GM23338 (cell line): ENCODE measurements at regions not wholly inside any gene's neighbourhood (a gene's known extent, or its start where the extent isn't known, plus 50 kb on each side); places are given as distances from the start of the nearest gene placed in this dataset.

Experiments
- ATAC-seq: fragments of 200-7000 bp; cut with Tn5 transposase; 3 replicates; pipeline ENCODE4 v1.9.1; 2020
- DNase-seq: peaks from one replicate; pipeline ENCODE4 v3.0.0-alpha.2; 2015; ENCODE audit warnings: low spot score
- H2AFZ ChIP-seq: fragments of 200-600 bp; sonication (generic); 2 replicates; pipeline ENCODE4 v1.8.0; 2016; ENCODE audit warnings: antibody characterized with exemption, mild to moderate bottlenecking, moderate library complexity
- H3F3A ChIP-seq: fragments of 200-600 bp; sonication (generic); replicated peaks from 2 replicates; pipeline ENCODE4 v1.8.0; 2017; ENCODE audit warnings: antibody characterized with exemption, mixed run types, low read depth
- H3K27ac ChIP-seq: fragments of 200-600 bp; sonication (generic); 2 replicates; pipeline ENCODE4 v1.6.1; 2016; ENCODE audit warnings: low read depth
- H3K27me3 ChIP-seq: fragments of 200-600 bp; sonication (generic); 2 replicates; pipeline ENCODE4 v1.8.0; 2016; ENCODE audit warnings: mild to moderate bottlenecking, mixed run types, moderate library complexity; ENCODE audit not compliant: insufficient read depth
- H3K36me3 ChIP-seq: fragments of 200-600 bp; sonication (generic); 2 replicates; pipeline ENCODE4 v1.8.0; 2016; ENCODE audit warnings: mild to moderate bottlenecking; ENCODE audit not compliant: insufficient read depth
- H3K4me1 ChIP-seq: fragments of 200-600 bp; sonication (generic); 2 replicates; pipeline ENCODE4 v1.8.0; 2016; ENCODE audit warnings: mild to moderate bottlenecking, moderate library complexity; ENCODE audit not compliant: insufficient read depth
- H3K4me2 ChIP-seq: fragments of 200-600 bp; sonication (generic); 2 replicates; pipeline ENCODE4 v1.7.1; 2017; ENCODE audit warnings: mixed run types
- H3K4me3 ChIP-seq: fragments of 200-600 bp; sonication (generic); 2 replicates; pipeline ENCODE4 v1.6.1; 2016; ENCODE audit warnings: mixed run types
- H3K79me2 ChIP-seq: fragments of 200-600 bp; sonication (generic); replicated peaks from 2 replicates; pipeline ENCODE4 v1.8.0; 2017; ENCODE audit warnings: mild to moderate bottlenecking; ENCODE audit not compliant: insufficient read depth
- H3K9me2 ChIP-seq: fragments of 200-600 bp; sonication (generic); 2 replicates; pipeline ENCODE4 v1.8.0; 2017; ENCODE audit not compliant: insufficient read depth
- H4K20me1 ChIP-seq: fragments of 200-600 bp; sonication (generic); replicated peaks from 2 replicates; pipeline ENCODE4 v1.8.0; 2017; ENCODE audit warnings: mild to moderate bottlenecking; ENCODE audit not compliant: insufficient read depth
- H3K27ac Mint-ChIP-seq: 2 replicates; pipeline ENCODE4 v1.8.0; 2020; ENCODE audit warnings: inconsistent platforms, mild to moderate bottlenecking, moderate library complexity, mixed read lengths
- H3K27me3 Mint-ChIP-seq: 3 replicates; pipeline ENCODE4 v1.8.0; 2022; ENCODE audit warnings: low read depth, mild to moderate bottlenecking, moderate library complexity, mixed read lengths, inconsistent platforms; ENCODE audit not compliant: insufficient read depth, poor library complexity
- H3K36me3 Mint-ChIP-seq: 3 replicates; pipeline ENCODE4 v1.8.0; 2021; ENCODE audit warnings: low read depth, mild to moderate bottlenecking, inconsistent platforms, moderate library complexity, mixed read lengths
- H3K4me1 Mint-ChIP-seq: 3 replicates; pipeline ENCODE4 v1.8.0; 2020; ENCODE audit warnings: mild to moderate bottlenecking, inconsistent platforms, mixed read lengths
- H3K4me3 Mint-ChIP-seq: 3 replicates; pipeline ENCODE4 v1.8.0; 2021; ENCODE audit warnings: moderate library complexity, mild to moderate bottlenecking, inconsistent platforms, mixed read lengths
- H3K9me3 Mint-ChIP-seq: 3 replicates; pipeline ENCODE4 v1.8.0; 2020; ENCODE audit warnings: moderate library complexity, mild to moderate bottlenecking, inconsistent platforms, mixed read lengths
- CREB1 ChIP-seq: fragments of 250-450 bp; sonication (Bioruptor Pico); IDR thresholded peaks from 2 replicates; pipeline ENCODE4 v1.5.0; 2020; ENCODE audit warnings: low read depth, mild to moderate bottlenecking, moderate library complexity
- EZH2 ChIP-seq: fragments of 200-600 bp; sonication (generic); IDR thresholded peaks from one replicate; pipeline ENCODE4 v1.8.0; 2017; ENCODE audit warnings: antibody characterized with exemption, mild to moderate bottlenecking, low read depth; ENCODE audit not compliant: unreplicated experiment
- EZH2phosphoT487 ChIP-seq: fragments of 200-600 bp; sonication (generic); IDR thresholded peaks from one replicate; pipeline ENCODE4 v1.8.1; 2018; ENCODE audit warnings: antibody characterized with exemption; ENCODE audit not compliant: unreplicated experiment
- JUNB ChIP-seq: IDR thresholded peaks from one replicate; pipeline ENCODE4 v1.6.1; 2016; ENCODE audit warnings: antibody characterized with exemption; ENCODE audit not compliant: unreplicated experiment
- NANOG ChIP-seq: IDR thresholded peaks from 2 replicates; pipeline ENCODE4 v1.6.1; 2016; ENCODE audit warnings: antibody characterized with exemption, borderline replicate concordance
- POLR2AphosphoS5 ChIP-seq: IDR thresholded peaks from 2 replicates; pipeline ENCODE4 v1.6.1; 2016; ENCODE audit warnings: antibody characterized with exemption, low read depth
- STAT1 ChIP-seq: IDR thresholded peaks from one replicate; pipeline ENCODE4 v1.6.1; 2016; ENCODE audit warnings: antibody characterized with exemption; ENCODE audit not compliant: unreplicated experiment
- ZNF114 ChIP-seq: fragments of 250-450 bp; sonication (Bioruptor Pico); IDR thresholded peaks from 2 replicates; pipeline ENCODE4 v1.5.0; 2020; ENCODE audit warnings: mild to moderate bottlenecking, moderate library complexity
- ZNF331 ChIP-seq: fragments of 250-450 bp; sonication (Bioruptor Pico); IDR thresholded peaks from 2 replicates; pipeline ENCODE4 v1.5.0; 2020; ENCODE audit warnings: low read depth, mild to moderate bottlenecking, moderate library complexity
- TF ChIP-seq, protein P1 (sequence below): IDR thresholded peaks from 2 replicates; pipeline ENCODE4 v1.6.1; 2016; ENCODE audit warnings: antibody characterized with exemption
- TF ChIP-seq, protein P2 (sequence below): IDR thresholded peaks from one replicate; pipeline ENCODE4 v1.6.1; 2018; ENCODE audit warnings: antibody characterized with exemption; ENCODE audit not compliant: unreplicated experiment
- TF ChIP-seq, protein P3 (sequence below): fragments of 250-450 bp; sonication (Bioruptor Pico); IDR thresholded peaks from 2 replicates; pipeline ENCODE4 v1.5.0; 2020; ENCODE audit warnings: mild to moderate bottlenecking, moderate library complexity

GRCh38 chr18:71523483-71524435 lies 1020.4 kb downstream of the CBLN2 start (continued):
- TF ChIP-seq CREB1 (CRISPR knock-in tag) (no peak), ZNF114 (CRISPR knock-in tag) (no peak), POLR2AphosphoS5 (no peak), EZH2phosphoT487 (no peak)

- peaks cover 73% of the 10 kb centered on the region for H3K9me3 Mint-ChIP-seq
- H3K27me3 ChIP-seq = no peaks in the 10 kb centered on the region
- no peak for TF ChIP-seq EZH2phosphoT487
- TF ChIP-seq STAT1 = no peak
- TF ChIP-seq POLR2AphosphoS5 = no peak
- no peak for TF ChIP-seq EZH2
- TF ChIP-seq ZNF331 (CRISPR knock-in tag) = no peak
- TF ChIP-seq ZNF114 (CRISPR knock-in tag) = no peak
- TF ChIP-seq, protein P1, sequence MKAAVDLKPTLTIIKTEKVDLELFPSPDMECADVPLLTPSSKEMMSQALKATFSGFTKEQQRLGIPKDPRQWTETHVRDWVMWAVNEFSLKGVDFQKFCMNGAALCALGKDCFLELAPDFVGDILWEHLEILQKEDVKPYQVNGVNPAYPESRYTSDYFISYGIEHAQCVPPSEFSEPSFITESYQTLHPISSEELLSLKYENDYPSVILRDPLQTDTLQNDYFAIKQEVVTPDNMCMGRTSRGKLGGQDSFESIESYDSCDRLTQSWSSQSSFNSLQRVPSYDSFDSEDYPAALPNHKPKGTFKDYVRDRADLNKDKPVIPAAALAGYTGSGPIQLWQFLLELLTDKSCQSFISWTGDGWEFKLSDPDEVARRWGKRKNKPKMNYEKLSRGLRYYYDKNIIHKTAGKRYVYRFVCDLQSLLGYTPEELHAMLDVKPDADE = no peak
- no peak for TF ChIP-seq NANOG
- TF ChIP-seq, protein P2, sequence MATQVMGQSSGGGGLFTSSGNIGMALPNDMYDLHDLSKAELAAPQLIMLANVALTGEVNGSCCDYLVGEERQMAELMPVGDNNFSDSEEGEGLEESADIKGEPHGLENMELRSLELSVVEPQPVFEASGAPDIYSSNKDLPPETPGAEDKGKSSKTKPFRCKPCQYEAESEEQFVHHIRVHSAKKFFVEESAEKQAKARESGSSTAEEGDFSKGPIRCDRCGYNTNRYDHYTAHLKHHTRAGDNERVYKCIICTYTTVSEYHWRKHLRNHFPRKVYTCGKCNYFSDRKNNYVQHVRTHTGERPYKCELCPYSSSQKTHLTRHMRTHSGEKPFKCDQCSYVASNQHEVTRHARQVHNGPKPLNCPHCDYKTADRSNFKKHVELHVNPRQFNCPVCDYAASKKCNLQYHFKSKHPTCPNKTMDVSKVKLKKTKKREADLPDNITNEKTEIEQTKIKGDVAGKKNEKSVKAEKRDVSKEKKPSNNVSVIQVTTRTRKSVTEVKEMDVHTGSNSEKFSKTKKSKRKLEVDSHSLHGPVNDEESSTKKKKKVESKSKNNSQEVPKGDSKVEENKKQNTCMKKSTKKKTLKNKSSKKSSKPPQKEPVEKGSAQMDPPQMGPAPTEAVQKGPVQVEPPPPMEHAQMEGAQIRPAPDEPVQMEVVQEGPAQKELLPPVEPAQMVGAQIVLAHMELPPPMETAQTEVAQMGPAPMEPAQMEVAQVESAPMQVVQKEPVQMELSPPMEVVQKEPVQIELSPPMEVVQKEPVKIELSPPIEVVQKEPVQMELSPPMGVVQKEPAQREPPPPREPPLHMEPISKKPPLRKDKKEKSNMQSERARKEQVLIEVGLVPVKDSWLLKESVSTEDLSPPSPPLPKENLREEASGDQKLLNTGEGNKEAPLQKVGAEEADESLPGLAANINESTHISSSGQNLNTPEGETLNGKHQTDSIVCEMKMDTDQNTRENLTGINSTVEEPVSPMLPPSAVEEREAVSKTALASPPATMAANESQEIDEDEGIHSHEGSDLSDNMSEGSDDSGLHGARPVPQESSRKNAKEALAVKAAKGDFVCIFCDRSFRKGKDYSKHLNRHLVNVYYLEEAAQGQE = no peak
- TF ChIP-seq JUNB = no peak
- no peak for TF ChIP-seq CREB1 (CRISPR knock-in tag)
- TF ChIP-seq, protein P3, sequence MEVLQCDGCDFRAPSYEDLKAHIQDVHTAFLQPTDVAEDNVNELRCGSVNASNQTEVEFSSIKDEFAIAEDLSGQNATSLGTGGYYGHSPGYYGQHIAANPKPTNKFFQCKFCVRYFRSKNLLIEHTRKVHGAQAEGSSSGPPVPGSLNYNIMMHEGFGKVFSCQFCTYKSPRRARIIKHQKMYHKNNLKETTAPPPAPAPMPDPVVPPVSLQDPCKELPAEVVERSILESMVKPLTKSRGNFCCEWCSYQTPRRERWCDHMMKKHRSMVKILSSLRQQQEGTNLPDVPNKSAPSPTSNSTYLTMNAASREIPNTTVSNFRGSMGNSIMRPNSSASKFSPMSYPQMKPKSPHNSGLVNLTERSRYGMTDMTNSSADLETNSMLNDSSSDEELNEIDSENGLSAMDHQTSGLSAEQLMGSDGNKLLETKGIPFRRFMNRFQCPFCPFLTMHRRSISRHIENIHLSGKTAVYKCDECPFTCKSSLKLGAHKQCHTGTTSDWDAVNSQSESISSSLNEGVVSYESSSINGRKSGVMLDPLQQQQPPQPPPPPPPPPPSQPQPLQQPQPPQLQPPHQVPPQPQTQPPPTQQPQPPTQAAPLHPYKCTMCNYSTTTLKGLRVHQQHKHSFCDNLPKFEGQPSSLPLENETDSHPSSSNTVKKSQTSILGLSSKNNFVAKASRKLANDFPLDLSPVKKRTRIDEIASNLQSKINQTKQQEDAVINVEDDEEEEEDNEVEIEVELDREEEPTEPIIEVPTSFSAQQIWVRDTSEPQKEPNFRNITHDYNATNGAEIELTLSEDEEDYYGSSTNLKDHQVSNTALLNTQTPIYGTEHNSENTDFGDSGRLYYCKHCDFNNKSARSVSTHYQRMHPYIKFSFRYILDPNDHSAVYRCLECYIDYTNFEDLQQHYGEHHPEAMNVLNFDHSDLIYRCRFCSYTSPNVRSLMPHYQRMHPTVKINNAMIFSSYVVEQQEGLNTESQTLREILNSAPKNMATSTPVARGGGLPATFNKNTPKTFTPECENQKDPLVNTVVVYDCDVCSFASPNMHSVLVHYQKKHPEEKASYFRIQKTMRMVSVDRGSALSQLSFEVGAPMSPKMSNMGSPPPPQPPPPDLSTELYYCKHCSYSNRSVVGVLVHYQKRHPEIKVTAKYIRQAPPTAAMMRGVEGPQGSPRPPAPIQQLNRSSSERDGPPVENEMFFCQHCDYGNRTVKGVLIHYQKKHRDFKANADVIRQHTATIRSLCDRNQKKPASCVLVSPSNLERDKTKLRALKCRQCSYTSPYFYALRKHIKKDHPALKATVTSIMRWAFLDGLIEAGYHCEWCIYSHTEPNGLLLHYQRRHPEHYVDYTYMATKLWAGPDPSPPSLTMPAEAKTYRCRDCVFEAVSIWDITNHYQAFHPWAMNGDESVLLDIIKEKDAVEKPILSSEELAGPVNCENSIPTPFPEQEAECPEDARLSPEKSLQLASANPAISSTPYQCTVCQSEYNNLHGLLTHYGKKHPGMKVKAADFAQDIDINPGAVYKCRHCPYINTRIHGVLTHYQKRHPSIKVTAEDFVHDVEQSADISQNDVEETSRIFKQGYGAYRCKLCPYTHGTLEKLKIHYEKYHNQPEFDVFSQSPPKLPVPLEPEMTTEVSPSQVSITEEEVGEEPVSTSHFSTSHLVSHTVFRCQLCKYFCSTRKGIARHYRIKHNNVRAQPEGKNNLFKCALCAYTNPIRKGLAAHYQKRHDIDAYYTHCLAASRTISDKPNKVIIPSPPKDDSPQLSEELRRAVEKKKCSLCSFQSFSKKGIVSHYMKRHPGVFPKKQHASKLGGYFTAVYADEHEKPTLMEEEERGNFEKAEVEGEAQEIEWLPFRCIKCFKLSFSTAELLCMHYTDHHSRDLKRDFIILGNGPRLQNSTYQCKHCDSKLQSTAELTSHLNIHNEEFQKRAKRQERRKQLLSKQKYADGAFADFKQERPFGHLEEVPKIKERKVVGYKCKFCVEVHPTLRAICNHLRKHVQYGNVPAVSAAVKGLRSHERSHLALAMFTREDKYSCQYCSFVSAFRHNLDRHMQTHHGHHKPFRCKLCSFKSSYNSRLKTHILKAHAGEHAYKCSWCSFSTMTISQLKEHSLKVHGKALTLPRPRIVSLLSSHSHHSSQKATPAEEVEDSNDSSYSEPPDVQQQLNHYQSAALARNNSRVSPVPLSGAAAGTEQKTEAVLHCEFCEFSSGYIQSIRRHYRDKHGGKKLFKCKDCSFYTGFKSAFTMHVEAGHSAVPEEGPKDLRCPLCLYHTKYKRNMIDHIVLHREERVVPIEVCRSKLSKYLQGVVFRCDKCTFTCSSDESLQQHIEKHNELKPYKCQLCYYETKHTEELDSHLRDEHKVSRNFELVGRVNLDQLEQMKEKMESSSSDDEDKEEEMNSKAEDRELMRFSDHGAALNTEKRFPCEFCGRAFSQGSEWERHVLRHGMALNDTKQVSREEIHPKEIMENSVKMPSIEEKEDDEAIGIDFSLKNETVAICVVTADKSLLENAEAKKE (CRISPR knock-in tag) = no peak
Observed at GRCh38 chr18:71505526-71505925, 1038.6 kb downstream of the CBLN2 start.

More at GRCh38 chr18:71505526-71505925, 1038.6 kb downstream of the CBLN2 start:
- H2AFZ ChIP-seq = no peak overlapping the region
- no peak overlapping the region for H3K27ac ChIP-seq
- H3K27me3 Mint-ChIP-seq = no peaks in the 10 kb centered on the region
- no peaks in the 10 kb centered on the region for H3K4me1 Mint-ChIP-seq
- no peak overlapping the region for H3K4me3 Mint-ChIP-seq
- peaks cover 29% of the 10 kb centered on the region for H3K36me3 Mint-ChIP-seq
- H4K20me1 ChIP-seq = no peaks in the 10 kb centered on the region
- H3K4me2 ChIP-seq = no peak overlapping the region
- no peak overlapping the region for H3K27ac Mint-ChIP-seq
- no peaks in the 10 kb centered on the region for H3K9me2 ChIP-seq
- no peaks in the 10 kb centered on the region for H3K4me1 ChIP-seq
- no peaks in the 10 kb centered on the region for H3F3A ChIP-seq
- no peak overlapping the region for H3K4me3 ChIP-seq
- DNase-seq (no peak), ATAC-seq (no peak)
- peaks cover 7% of the 10 kb centered on the region for H3K36me3 ChIP-seq
- no peaks in the 10 kb centered on the region for H3K79me2 ChIP-seq
